GM11168 (cell line): ENCODE measurements at regions not wholly inside any gene's neighbourhood (a gene's known extent, or its start where the extent isn't known, plus 50 kb on each side); places are given as distances from the start of the nearest gene placed in this dataset.
"Not testable (repeated sequence)": the region's sequence is repeated elsewhere in the genome, so short reads cannot be mapped to it uniquely, and the experiment has no call there.

Experiments used
- in situ Hi-C: fragments of 300-500 bp; cut with MboI; formaldehyde crosslinking; loops from one replicate; pipeline ENCODE4 v1.12.0; 2022; ENCODE audit warnings: low sequenced_read_pairs; ENCODE audit not compliant: unreplicated experiment

DNA sequence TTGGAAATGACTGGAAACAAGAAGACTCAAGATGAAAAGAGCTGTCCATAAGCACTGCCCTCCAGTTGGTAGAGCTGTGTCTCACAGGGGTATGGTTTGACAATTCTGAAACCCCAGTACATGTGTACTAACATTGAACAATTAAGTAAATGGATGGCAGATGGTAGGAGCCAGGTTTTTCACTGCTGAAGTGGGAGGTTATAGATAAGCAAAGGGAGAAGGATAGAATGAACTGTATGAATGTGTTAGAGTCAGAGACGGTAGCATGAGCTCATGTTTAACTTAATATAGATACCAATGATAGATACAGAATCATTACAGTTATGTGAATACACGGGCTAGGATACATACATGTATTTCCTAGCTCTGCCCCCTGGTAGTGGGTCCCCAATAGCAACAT, 95.0 kb upstream of the SIRPA start:
- in situ Hi-C loops: no loop called here

DNA sequence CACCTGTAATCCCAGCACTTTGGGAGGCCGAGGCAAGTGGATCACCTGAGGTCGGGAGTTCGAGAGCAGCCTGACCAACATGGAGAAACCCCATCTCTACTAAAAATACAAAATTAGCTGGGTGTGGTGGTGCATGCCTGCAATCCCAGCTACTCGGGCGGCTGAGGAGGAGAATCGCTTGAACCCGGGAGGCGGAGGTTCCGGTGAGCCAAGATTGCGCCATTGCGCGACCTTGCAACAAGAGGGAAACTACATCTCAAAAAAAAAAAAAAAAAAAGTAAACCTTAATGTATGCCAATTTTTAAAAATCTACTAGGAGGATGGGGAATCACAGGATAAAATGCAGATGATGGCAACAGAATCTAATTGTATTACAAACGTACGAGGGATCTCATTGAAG, 95.5 kb upstream of the SIRPA start:
- in situ Hi-C loops: not testable (repeated sequence)

DNA sequence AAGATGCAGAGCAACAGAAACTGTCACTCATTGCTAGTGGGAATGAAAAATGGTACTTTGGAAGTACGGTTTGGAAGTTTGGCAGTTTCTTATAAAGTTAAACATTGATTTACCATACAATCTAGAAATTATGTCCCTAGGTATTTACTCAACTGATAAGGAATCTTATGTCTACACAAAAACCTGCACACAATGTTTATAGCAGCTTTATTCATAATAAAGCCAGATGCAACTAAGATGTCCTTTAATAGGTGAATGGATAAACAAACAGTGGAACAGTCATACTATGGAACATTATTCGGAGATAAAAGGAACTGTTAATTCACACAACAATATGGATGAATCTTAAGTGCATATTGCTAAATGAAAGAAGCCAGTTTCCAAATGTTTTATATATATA, 96.2 kb upstream of the SIRPA start:
- in situ Hi-C loops: no loop called here

DNA sequence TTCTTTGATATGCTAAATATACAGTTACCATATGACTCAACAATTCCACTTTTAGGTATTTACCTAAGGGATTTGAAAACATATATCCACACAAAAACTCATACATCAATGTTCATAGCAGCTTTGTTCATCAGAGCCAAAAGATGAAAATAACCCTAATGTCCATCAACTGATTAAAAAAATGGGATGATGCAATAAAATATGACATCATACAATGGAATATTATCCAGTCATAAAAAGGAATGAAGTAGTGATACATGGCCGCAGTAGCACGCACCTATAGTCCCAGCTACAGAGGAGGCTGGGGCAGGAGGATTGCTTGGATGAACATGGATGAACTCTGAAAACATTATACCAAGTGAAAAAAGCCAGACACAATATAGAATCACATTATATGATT, 101.4 kb upstream of the SIRPA start:
- in situ Hi-C loops: no loop called here

DNA sequence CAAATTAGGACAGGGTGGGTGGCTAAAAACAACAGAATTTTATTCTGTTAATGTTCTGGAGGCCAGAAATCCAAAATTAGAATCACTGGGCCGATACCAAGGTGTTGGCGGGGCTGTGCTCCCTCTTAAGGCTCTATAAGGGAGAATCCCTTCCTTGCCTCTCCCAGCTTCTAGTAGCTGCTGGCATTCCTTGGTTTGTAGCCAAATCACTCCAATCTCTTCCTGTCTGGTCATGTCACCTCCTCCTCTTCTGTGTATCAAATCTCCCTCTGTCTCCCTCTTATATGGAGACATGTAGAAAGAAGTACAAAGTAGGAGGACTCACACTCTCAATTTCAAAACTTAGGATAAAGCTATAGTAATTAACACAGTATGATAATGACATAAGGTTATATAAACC, 102.9 kb upstream of the SIRPA start:
- in situ Hi-C loops: no loop called here

DNA sequence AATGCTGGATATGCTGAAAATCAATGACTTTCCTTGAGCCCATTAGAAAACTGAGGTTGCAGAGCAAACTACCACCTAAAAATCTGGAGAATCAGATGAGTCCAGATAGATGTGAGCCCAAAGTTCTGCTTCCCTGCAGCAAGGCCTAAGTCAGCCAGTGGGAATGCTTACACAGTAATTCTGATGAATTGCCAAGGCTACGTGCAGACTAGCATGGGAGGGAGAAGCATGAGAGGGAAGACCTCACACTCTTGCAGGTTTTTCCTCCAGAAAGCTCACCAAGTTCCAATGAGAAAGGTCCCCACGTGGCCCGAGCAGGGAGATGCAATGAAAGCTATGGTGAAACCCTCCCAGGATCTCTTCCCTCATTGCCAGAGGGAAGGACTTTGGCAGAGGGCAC, 104.8 kb upstream of the SIRPA start:
- in situ Hi-C loops: no loop called here

DNA sequence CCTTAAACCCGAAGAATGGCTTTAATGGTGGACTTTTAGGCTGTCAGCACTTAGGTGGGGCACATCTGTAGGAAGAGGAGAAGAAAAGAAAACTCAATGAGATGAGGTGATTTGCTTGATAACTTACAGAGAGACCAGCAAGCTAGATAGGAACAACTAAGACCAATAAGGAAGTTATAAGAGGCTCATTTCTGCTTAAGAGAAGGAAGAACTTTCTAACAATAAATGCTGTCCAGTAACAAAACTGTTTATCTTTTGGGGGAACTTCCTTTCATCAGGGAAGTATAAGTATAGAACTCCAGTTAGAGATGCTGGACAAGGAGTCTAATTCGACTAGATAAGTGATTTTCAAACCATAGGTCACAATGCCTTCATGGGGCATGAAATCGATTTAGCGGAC, 107.2 kb upstream of the SIRPA start:
- in situ Hi-C loops: no loop called here

DNA sequence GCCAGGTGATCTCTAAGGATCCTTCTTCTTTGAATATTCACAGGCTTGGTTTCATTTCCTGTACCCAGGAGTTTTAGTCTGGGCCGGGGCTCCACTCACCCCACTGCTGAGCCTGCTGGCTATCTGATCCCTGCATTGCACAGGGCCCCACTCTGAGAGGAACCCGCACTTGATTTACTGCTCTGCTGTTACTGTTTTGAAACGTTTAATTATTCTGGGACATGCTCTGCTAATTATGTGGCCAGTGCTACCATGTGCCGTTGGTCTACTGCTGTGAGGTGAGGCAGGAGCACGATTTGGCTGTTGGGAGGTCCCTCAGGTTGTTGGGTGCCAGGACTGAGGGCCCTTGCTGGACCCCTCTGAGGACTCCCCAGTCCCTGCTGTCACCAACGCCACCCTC, 108.7 kb upstream of the SIRPA start:
- in situ Hi-C loops: no loop called here

DNA sequence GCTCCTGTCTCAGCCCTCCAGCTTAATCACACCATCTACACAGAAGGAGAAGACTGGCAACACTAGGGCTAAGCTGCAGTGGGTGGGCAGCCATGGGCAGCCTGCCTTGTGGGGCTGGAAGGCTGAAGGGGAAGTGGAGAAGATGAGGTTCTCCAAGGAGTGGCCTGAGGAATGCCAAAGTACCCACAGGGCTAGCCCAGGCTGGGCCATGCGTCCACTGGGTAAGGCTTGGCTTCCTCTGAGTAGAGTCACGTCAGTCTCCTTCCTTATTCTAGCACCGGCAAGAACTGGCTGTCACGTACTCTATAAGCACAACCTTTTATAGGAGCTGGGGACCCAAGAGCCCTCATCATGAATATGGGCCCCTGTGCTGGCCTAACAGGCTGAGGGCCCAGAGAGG, 110.6 kb upstream of the SIRPA start:
- in situ Hi-C loops: no loop called here

DNA sequence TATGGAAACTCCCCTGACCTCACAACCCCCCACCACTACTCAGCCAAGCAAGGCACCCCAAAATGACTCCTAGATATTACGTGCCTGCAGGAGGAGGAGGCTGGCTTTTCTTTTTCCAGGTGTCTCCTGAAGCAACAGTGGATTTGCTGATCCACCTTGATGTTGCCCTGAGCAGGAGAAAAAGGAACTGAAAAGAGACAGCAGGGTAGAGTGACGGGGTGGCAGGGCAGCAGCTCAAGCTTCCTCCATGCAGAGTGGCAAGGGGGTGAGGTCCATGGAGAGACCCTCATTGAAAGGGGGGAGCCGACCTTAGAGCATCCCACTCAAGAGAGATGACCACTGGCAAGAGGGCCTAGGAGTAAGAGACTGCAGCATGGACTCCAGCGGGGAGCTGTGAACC, 112.0 kb upstream of the SIRPA start:
- in situ Hi-C loops: no loop called here

DNA sequence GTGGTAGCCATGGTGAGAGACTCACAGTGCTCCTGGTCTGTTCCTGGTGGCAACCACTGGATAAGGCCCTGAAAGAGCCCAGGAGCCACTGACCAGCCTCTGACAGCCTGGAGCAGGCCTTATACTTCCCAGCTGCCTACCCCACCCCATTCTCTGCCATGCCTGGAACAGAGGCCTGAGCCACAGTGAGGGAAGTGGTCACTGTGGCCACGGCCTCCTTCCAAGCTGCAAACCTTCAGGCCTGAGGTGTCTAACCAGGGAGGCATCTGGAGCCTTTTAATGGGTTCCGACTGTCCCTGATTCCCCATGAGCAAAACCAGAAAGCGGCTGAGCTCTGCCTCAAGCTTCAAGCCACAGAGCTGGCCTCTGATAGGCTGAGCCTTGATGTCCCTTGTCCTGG, 113.0 kb upstream of the SIRPA start:
- in situ Hi-C loops: no loop called here

DNA sequence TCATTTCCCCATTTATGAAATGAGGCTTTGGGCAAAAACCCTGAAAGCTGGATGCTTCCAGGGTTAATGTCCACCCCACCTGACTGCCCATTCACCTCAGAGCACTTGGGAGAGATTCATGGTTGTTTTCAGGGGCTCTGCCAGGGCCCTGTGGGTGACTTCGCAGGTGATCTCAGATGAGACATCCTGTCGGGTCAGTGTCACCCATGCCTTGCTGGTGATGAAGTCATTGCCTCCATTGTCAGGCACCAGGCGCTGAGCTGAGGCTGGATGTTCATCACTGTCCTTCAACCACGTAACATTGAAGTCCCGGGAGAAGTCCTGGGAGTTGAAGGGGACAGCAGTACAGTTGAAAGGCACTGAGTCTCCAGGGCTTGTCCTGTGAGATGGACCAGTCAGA, 115.6 kb upstream of the SIRPA start:
- in situ Hi-C loops: no loop called here

DNA sequence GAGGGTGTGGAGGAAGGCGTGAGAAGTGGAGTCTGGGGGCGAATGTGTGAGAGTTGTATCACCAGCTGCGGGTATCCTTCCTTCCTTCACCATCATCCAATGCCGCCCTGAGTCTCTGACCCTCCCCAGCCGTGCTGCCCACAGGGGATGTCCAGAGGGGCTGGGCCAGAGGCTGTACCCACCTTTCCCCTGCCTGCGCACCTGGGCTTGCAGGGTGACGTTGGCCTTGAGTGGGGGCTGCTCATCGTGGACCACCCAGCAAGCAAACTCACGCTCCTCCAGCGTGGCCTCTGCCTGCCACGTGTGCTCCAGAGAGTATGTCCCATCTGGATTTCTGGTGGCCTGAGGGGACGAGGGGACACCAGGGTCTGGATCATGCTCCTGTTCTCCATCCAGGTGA, 116.9 kb upstream of the SIRPA start:
- in situ Hi-C loops: no loop called here

DNA sequence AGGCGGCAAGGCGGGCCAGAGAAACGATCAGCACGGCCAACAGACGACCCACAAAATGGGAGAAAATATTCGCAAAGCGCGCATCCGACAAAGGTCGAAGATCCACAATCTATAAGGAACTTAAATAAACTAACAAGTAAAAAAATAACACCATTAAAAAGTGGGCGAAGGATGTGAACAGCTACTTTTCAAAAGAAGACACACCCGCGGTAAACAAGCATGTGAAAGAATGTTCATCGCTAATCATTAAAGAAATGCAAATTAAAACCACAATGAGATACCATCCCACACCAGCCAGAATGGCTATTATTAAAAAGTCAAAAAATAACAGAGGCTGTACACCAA, 117.8 kb upstream of the SIRPA start:
- in situ Hi-C loops: no loop called here

DNA sequence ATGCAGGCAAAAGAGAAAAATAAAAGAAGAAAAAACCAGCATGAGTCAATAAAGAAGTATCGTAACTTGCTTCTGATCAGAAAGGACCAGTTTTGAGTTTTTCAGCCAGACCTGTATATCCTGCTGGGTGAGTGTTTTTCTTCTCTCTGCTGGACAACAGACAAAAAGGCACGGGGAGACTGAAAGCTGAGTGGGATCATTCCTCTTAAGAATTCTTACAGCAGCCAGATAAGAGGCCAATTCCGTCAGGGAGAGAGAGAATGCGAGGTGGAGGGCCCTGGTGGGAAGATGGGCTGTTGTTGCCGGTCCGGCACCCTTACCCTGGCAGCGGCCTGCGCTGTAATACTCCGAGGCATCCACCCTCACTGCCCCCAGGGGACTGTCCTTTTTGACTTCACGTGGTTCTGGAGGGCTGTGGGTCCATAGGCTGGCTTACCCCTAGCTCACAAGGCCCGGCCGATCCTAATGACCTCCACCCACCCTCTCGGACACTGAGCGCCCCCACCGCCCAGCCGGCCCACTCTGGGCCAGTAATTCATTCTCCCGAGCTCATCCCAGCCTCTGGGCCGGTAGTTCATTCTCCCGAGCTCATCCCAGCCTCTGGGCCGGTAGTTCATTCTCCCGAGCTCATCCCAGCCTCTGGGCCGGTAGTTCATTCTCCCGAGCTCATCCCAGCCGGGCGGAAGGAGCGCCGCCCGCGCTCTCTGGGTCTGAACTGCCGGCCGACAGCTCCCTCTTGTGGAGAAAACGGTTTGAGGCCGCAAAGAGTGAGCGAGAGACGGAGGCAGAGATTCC, 118.3 kb upstream of the SIRPA start:
- in situ Hi-C loops: no loop called here

DNA sequence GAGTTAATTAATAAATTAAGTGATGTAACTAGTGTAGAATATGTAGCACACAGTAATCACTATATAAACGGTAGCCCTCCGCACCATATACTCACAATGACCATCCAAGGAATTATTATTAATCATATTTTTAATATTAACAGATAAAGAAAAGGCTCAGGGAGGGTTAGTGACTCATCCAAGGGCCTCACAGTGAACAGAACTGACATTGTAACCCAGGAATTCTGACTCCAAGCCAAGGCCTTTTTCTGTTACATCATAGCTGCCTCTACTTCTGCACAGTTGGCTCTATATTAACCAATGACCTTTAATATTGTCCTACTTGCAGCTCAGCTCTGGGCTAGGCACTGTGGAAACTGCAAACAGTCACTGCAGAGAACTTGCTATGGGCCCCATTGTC, 117.5 kb upstream of the SIRPG start:
- in situ Hi-C loops: no loop called here

DNA sequence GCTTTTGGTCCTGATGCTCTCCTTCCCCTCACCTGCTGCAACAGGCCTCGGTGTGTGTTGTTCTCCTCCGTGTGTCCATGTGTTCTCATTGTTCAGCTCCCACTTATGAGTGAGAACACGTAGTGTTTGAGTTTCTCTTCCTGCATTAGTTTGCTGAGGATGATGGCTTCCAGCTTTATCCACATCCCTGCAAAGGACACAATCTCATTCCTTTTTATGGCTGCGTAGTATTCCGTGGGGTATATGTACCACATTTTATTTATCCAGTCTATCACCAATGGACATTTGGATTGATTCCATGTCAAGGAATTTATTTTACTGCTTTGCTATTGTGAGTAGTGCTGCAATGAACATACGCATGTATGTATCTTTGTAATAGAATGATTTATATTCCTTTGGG, 116.9 kb upstream of the SIRPG start:
- in situ Hi-C loops: loop anchor here (25.0 kb wide), 1 partner anchor 262 kb away; no protein-coding TSS in a partner anchor

DNA sequence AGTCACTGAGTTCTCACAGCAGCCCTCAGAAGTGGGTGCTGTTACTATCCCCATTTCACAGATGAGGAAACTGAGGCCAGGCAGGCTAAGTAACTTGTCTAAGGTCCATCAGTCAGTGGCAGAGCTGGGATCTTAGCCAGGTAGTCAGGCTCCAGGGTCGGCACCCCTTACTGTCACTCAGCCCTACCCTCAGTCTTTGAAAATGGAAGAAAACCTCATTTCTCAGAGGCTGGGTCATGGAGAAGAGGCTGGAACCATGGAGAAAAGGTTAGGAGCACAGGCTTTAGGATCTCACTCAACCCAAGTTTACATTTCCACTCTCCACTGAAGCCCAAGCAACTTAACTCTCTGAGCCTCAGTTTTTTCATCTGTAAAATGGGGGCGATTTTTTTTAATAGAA, 116.2 kb upstream of the SIRPG start:
- in situ Hi-C loops: loop anchor here (25.0 kb wide), 1 partner anchor 262 kb away; no protein-coding TSS in a partner anchor

DNA sequence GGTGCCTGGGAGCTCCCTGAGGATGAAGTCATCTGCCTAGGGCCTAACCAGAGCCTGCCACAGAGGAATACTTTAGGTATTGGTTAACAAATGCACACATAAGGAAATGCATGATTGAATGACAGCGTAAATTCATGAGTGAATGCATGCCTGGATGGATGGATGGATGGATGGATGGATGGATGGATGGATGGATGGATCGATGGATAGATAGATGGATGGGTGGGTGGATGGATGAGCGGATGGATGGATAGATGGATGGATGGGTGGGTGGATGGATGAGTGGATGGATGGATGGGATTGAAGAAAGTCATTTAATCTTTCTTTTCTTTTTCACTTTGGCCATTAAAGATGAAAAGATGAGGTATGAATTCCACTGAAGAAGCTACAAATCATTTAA, 111.9 kb upstream of the SIRPG start:
- in situ Hi-C loops: loop anchor here (25.0 kb wide), 1 partner anchor 257 kb away; no protein-coding TSS in a partner anchor

DNA sequence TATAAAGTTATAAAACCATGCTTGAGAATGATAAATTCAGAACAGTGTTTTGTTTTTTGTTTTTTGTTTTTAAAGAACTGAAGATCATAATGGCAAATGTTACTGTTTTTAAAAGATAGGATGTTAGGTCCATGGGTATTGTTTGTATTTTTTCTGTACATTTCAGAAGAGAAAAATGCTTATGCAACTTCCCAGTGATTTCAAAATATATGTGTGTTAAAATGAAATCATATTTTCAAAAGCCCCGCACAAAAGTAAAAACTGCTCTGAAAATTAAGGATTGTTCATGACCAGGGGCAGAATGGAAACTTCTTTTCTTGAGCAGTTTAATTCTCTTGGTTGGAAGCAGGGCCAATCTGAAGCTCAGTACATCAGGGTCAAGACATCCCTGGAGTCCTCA, 109.2 kb upstream of the SIRPG start:
- in situ Hi-C loops: loop anchor here (25.0 kb wide), 1 partner anchor 254 kb away; no protein-coding TSS in a partner anchor

DNA sequence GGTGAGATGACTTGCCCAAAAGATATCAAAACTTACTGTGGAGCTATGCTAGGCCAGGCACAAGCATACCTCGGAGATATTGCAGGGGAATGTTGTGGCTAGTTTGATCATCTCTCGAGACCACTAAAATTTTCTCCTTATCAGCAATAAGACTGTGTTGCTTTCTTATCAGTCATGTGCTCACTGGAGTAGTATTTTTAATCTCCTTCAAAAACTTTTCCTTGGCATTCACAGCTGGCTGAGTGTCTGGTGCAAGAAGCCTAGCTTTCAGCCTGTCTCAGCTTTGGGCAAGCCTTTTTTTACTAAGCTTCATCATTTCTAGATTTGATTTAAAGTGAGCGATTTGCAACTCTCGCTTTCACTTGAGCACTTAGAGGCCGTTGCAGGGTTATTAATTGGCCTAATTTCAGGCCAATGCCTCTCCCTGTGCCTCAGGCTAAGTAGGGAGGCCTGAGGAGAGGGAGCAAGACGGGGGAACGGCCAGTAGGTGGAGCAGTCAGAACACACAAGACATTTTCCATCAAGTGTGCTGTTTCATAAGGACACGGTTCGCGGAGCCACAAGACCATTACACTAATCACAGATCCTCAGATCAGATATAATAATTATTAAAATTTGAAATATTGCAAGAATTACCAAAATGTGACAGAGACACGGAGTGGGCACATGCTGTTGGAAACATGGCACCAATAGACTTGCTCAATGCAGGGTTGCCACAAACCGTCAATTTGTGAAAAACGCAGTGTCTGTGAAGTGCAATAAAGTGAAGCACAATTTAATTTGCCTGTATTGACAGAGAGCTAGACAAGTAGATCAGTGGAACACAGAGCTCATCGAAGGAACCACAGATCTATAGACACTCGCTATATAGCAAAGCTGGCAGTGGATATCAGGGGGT, 106.8 kb upstream of the SIRPG start:
- in situ Hi-C loops: loop anchor here (25.0 kb wide), 1 partner anchor 252 kb away; no protein-coding TSS in a partner anchor
